ENCODE measurements at regions not wholly inside any gene's neighbourhood (a gene's known extent, or its start where the extent isn't known, plus 50 kb on each side); places are given as distances from the start of the nearest gene placed in this dataset.

GRCh38 chr3:181955566-181955965 is 243.8 kb downstream of the SOX2 start:
- no peak for TF ChIP-seq MAX (IDR thresholded peaks at IDR 0.05; ENCODE audit: insufficient read depth, insufficient read length)
- TF ChIP-seq CTCF (IDR thresholded peaks at IDR 0.05; ENCODE audit: extremely low read depth in 1 of 2, insufficient read depth in 1 of 2, low read depth in 1 of 2, low read length in 2 of 2) = no peak
- no peak for TF ChIP-seq FOS (IDR thresholded peaks at IDR 0.05; ENCODE audit: borderline replicate concordance, insufficient read depth, low read length)
